ENCODE measurements at regions not wholly inside any gene's neighbourhood (a gene's known extent, or its start where the extent isn't known, plus 50 kb on each side); places are given as distances from the start of the nearest gene placed in this dataset.

DNA sequence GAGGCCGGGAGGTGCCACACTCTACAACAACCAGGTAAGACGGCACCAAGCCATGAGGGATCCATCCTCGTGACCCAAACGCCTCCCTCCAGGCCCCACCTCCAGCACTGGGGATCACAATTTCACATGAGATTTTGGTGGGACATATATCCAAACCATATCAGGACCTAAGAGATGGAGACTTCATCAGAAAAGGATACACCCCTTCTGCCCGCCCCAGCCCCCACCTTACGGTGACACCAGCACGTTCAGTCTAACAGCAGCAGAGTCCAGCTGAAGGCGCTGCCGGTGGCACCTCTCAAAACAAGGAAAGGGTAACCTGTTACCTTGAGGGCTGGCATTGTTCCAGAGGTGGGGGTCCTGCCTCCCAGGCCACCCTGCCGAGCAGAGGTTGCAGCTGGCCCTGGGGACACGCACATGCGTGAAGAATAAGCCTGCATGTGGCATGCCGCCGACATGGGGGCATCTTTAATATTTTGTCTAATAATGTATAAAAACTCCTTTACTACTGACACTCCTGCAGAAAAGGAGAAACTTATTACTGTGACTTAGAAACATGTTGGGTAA lies 154.4 kb downstream of the GALR1 start:
- TF ChIP-seq NFRKB (IDR thresholded peaks at IDR 0.05) (no peak), LEF1 (IDR thresholded peaks at IDR 0.05; ENCODE audit: borderline replicate concordance) (no peak), ELF4 (IDR thresholded peaks at IDR 0.05) (no peak)
